ENCODE measurements at regions not wholly inside any gene's neighbourhood (a gene's known extent, or its start where the extent isn't known, plus 50 kb on each side); places are given as distances from the start of the nearest gene placed in this dataset.

- no peak for DNase-seq (ENCODE audit: low read depth in 1 of 2, low spot score in 1 of 2)
These were observed 295.2 kb upstream of the ZNF32 start for GRCh38 chr10:43943818-43944360.

- DNase-seq (ENCODE audit: low read depth in 1 of 2, low spot score in 1 of 2) = no peak
These were observed 294.6 kb upstream of the ZNF32 start for GRCh38 chr10:43943119-43943817.

DNA sequence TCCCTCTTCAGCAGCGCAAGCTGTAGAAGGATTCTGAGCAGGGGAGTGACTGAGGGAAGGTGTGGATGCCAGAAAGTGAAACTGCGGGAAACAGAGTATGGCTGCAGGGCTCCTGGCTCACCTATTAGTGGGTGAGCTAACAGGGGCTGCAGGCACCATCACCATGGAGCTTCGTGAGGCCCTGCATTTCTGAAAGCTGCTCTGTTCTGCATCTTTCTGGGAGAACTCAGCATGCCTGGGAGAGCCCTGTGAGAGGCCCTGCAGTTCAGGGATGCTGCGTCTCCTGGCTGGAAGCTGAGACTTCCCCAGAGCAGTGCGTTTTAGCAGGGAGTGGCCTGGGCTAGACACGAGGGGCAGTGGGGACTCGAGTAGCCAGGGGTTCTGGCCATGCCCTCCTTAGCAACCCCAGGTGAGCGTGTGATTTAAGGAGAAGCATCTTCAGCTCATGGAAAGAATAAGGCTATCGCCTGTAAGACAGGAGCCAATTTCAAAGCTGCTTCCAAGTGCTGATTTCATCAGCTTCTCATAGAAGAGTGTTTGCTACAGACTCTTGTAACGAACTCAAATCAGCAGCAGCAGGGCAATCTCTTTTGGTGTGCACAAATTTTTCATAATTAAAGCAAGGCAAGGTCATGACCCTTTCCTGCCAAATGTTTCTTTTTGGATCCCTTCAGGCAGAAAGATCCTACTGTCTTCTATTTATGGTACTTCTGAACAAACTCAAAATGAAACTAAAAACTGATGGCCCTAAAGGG lies 293.6 kb upstream of the ZNF32 start:
- no peak for DNase-seq (ENCODE audit: low read depth in 1 of 2, low spot score in 1 of 2)

DNA sequence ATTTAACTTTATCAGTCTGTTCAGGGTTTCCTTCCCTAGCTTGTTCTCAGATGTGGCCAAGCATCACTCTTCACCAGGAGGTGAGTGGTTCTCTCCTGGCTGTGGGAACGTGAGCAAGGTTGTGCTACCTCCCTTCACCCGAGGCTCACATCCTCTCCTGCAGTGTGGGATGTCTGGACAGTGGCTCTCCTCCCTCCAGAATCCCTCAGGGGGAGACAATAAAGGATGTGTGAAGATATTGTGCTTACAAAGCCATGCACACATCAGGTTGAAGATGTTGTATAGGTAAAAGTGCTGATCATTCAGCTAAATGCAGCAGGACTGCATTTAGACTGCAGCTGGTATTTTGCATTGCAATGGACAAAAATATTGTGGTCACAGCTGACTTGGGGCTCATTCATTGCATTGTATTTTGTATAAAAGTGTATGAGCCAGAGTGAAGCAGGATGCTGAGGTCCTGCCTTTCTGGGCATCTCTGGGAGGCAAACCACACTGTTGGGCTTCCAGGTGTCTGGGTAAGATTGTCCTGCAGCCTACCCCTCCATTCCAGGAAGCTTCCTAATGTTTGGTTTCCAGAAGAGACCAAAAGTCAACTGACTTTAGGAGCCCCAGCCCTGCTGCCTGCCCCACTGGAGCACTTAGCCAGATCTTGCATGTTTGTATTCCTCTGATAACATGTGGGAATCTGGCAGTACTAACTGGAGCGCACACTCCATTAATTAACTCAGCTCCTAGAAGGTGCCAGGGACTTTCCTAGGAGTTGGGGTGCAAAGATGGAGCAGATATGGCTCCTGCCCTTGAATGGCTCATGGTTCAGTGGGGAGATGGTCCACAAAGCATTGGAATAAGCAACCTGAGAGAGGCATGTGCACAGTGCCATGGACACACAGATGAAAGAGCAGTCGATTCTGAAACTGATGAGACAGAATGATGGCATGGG lies 292.5 kb upstream of the ZNF32 start:
- DNase-seq (ENCODE audit: low read depth in 1 of 2, low spot score in 1 of 2) = no peak

- DNase-seq (ENCODE audit: low read depth in 1 of 2, low spot score in 1 of 2) = no peak
These were observed 291.5 kb upstream of the ZNF32 start for GRCh38 chr10:43939939-43940820.

- DNase-seq (ENCODE audit: low read depth in 1 of 2, low spot score in 1 of 2) = no peak
These were observed 290.8 kb upstream of the ZNF32 start for GRCh38 chr10:43939389-43939938.

DNA sequence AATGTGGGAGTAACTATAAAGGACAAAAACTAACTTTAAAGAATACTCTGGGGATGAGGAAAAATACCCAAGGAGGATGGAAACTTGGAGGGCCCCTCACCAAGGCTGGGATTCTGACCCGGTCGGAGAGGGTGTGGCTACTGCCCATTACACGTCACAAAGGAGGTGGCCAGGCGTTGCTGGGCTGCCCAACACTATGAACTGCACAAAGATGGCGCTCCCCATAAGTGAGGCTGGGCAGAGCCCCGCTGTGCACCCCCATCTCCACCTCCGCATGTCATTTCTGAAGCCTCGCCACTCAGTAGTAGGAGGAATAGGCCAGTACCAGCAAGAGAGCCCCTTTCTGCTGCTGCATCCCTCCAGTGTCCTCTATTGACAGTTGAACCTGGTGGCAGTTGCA lies 290.1 kb upstream of the ZNF32 start:
- DNase-seq (ENCODE audit: low read depth in 1 of 2, low spot score in 1 of 2) = no peak

GRCh38 chr10:43931308-43931930 lies 282.7 kb upstream of the ZNF32 start:
- no peak for DNase-seq (ENCODE audit: low read depth in 1 of 2, low spot score in 1 of 2)

DNA sequence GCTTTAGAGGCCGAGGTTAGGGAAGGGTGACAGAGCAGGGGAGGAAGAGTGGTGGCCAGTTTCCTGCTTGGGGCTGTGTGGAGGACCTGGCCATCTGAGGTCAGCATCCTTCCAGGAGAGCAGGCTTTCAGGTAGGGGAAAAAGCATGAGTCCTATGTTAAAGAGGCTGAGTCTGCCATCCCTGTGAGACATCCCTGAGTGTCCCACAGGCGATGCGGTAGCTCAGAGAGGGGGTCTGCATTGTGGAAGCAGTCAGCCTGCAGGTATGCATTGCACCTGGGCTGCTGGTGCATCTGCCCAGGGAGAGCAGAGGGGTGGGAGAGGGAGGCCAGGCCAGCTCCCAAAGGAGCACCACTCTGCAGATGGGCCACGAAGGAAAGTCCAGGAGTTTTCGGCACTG lies 282.1 kb upstream of the ZNF32 start:
- no peak for DNase-seq (ENCODE audit: low read depth in 1 of 2, low spot score in 1 of 2)

GRCh38 chr10:43930243-43930642 lies 281.6 kb upstream of the ZNF32 start:
- DNase-seq (ENCODE audit: low read depth in 1 of 2, low spot score in 1 of 2) = no peak

DNA sequence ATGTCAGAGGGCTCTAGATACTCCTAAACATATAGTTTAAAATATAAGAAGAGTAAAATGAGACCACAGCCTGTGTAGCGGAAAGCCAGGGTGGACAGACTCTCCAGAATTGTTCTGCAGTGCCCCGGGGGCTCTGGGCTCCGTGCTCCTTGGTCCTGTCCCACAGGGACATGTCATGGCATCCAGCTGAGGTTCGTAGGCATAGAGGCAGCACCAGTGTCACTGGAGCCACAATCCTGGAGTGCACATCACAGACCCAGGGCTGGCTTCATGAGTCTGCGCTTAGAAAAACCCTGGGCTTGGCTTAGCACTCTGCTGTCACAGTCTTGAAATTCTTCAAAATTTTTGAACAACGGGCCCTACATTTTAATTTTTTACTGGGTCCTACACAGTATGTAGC lies 280.4 kb upstream of the ZNF32 start:
- no peak for DNase-seq (ENCODE audit: low read depth in 1 of 2, low spot score in 1 of 2)

GRCh38 chr10:43928425-43928968 lies 279.8 kb upstream of the ZNF32 start:
- DNase-seq (ENCODE audit: low read depth in 1 of 2, low spot score in 1 of 2) = no peak

GRCh38 chr10:43926875-43927406 lies 278.3 kb upstream of the ZNF32 start:
- DNase-seq (ENCODE audit: low read depth in 1 of 2, low spot score in 1 of 2) = no peak

GRCh38 chr10:43926371-43926770 lies 277.7 kb upstream of the ZNF32 start:
- no peak for DNase-seq (ENCODE audit: low read depth in 1 of 2, low spot score in 1 of 2)

DNA sequence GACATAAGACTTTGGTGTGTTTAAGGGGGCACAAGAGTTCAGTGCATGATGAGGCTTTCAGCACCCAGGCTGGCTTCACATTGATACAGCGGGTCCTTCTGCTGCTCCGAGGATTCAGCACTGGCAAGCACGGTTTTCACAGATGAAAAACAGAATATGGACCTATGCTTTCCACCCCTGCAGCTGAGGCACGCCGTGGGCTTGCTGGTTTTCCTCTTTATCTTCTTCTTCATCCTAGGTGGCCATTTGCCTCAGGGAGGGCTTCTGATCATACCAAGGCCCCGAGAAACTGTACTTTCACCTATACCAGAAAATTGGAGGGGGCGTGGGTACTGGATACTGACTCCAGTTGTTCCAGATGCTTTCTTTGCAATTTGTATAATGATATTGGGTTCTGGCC lies 277.1 kb upstream of the ZNF32 start:
- DNase-seq (ENCODE audit: low read depth in 1 of 2, low spot score in 1 of 2) = no peak

DNA sequence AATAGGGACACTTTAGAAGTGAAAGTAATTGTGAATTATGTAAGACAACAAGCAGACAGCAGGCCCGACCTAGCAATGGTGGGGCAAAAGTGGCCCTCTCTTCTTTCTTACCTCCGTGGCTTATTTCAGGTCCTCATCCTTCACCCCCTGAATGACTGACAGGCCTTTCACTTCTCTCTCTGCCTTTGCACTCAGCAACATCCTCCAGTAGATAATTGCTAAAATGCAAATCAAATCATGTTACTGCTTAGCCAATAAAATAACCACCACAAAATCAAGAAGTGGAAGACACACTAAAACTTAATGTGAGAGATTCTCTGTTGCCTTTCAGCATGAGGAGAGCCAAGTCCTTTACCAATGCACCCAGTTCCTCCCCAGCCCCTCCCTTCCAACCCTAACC lies 274.6 kb upstream of the ZNF32 start:
- no peak for DNase-seq (ENCODE audit: low read depth in 1 of 2, low spot score in 1 of 2)

DNA sequence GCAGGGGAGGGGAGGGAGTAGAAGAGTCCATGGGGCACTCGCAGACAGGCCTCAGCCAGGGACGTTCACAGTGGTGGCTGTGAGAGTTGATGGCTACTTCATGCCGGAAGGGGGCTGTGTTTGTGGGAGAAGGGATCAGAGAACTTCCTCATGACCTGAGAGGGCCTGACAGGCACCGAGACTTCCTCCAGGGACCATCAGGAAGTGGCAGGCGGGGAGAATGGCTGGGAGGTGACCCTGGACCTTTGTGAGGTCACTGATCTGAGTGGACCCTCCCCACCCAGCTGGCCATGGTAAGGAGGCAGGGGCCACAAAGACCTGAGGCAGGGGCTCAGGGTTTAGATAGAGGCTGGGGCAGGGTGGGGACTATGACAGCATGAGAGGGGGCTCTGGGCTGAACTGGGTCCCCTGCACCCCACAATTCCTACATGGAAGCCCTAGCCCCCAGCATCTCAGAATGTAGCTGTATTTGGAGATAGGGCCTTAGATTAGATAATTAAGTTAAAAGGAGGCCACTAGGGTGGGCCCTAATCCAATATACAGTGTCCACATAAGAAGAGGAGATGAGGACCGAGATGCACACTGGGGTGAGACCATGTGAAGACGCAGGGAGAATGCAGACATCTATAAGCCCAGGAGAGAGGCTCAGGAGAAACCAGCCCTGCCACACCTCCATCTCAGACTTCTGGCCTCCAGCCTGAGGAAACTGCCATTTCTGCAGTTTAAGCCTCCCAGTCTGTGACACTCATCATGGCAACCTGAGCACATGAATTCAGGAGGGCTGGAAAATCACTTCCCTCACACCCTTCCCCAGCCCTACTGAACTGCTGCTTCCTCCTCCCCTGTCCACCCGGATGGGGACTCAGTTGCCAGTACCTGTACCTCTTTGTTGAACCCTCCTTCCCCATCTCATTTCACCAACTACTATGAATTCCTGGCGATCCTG lies 273.9 kb upstream of the ZNF32 start:
- DNase-seq (ENCODE audit: low read depth in 1 of 2, low spot score in 1 of 2) = no peak

- DNase-seq (ENCODE audit: low read depth in 1 of 2, low spot score in 1 of 2) = no peak
These were observed 273.2 kb upstream of the ZNF32 start for GRCh38 chr10:43921881-43922280.

Data from stimulated activated CD4-positive, alpha-beta T cell treated with anti-CD3 and anti-CD28 coated beads, Interleukin-15, amount 100 ng/mL, for 1 hour (primary cell).